HG02798 (cell line): ENCODE measurements at regions not wholly inside any gene's neighbourhood (a gene's known extent, or its start where the extent isn't known, plus 50 kb on each side); places are given as distances from the start of the nearest gene placed in this dataset.
A peak's percentile ranks its signal among the peaks of the same experiment; 100 is the strongest.

Experiments used
- ATAC-seq: cut with Tn5 transposase; IDR thresholded peaks from one replicate; pipeline ENCODE4 v1.9.1; 2021; ENCODE audit warnings: mild to moderate bottlenecking; ENCODE audit not compliant: unreplicated experiment, poor library complexity

DNA sequence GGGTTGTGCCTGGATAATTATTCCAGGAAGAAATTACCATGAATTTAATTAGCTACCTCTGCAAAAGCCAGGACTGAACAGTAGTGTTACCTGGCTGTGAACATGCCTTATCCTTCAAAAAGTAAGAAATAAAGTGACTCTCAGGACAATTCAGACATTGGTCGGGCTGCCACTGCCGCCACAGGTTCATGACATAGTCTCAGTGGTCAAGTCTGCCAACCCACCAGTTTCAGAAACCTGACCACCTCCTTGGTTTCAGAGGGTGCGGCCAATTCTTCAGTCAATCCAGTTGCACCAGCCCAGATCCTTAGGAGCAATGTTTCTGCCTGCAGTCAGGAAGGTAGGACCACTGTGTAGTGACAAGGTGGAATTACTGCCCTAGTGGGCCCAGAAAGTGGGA lies 593.1 kb upstream of the DAB2 start:
- no peak for ATAC-seq

- ATAC-seq, result no peak
Measured at GRCh38 chr5:40017135-40017534, 592.4 kb upstream of the DAB2 start.

DNA sequence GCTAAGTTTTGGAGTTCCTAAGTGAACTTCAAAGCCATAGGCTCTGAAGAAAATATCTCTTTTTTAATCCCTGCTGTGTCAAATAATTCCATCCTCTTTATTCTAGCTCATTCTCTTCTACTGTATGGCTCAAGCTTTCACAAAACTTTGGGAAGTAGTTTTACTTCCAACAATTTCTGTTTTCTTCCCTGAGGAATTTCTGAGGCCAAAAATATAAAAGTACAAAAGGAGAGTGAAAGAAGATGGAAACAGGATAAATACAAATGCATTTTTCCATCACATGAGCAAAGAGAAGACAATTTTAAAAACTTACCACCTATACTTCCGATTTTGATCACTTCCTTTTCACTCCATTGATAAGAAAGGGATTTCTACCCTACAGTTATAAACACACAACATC lies 585.7 kb upstream of the DAB2 start:
- no peak for ATAC-seq

GRCh38 chr5:40006260-40006659 lies 581.5 kb upstream of the DAB2 start:
- no peak for ATAC-seq

GRCh38 chr5:40001796-40002195 lies 577.0 kb upstream of the DAB2 start:
- ATAC-seq, result no peak

GRCh38 chr5:39998518-39998917 lies 573.7 kb upstream of the DAB2 start:
- ATAC-seq, result no peak

GRCh38 chr5:39995990-39996389 lies 571.2 kb upstream of the DAB2 start:
- no peak for ATAC-seq

DNA sequence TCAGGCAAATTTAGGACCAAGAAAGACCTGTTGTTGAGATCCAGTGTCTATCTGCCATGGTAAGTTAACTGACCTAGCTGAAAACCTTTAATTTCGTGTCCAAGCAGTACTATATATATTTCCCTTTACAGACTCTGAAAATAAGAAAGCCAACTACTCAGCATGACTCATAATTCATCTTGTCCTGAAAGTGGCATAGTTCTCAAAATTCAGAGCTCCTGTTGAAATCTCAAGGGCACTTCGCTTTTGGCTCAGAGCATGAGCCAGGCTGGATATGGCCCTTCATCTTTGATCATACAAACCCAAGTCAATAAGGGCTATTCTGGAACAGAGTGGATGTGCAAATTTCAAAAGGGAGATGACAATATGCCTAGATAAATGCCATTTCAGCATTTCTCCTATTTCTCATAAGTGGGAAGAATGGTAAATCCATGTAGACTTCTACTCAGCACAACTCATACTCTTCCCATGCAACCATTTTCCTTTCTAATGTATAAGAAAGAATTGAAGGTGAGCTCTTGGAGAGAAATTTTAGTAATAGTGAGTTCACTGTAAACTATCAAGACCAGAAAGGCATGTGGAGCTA lies 567.9 kb upstream of the DAB2 start:
- ATAC-seq, result no peak

DNA sequence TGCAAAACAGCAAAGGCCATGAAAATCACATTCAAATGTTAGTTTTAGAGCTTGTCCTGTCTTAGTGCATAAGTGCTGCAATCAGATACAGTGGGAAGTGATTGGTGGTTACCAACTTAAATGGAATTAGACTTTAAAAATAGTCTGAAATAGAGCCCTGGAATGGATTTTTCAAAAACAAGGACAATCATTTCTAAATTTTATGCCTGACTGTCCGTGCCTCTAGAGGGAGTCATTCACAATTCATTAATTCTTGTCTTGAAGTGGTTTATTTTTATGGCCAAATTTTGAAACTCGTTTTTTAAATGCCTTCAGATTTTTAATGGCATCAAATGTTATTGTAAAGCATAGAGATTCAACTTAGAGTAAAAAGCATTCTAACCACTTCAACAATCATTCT lies 561.8 kb upstream of the DAB2 start:
- no peak for ATAC-seq

DNA sequence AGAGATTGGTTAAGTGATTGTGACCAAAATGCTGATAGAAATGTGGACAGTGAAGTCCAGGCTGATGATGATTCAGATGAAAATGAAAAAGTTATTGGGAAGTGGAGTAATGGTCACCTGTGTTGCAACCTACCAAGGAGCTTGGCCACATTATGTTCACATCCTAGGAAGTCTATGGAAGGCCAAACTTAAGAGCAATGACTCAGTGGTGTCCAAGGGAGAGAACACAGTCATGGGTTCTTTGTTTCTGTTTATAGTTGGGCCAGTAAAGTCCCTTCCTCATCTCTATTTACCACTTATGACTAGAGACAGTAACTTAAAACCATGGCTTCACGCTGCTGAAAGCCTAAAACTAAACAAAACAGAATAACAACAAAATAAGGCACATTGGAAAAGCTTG lies 555.3 kb upstream of the DAB2 start:
- no peak for ATAC-seq

DNA sequence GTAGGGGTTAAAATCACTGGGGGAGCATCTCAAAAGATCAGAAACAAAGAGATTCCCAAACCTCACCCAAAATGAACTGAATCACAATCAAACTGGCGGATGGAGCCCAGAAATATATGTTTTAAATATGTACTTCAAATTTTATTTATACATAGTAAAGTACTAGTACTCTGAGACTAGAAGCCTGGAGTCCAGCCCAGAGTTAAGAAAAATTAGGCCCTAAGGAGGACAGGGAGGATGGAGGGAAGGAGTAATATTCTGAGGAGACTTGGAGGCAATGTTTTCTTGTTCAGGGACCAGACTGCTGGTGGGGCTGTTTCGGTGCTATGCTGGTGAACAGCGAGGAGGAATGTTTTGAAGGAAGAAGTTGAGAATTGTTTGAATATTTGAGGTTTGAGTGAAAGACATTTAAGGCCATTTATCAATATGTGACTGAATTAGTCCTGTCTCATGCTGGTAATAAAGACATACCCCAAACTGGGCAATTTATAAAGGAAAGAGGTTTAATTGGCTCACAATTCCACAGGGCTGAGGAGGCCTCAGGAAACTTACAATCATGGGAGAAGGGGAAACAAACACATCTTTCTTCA lies 552.4 kb upstream of the DAB2 start:
- no peak for ATAC-seq

DNA sequence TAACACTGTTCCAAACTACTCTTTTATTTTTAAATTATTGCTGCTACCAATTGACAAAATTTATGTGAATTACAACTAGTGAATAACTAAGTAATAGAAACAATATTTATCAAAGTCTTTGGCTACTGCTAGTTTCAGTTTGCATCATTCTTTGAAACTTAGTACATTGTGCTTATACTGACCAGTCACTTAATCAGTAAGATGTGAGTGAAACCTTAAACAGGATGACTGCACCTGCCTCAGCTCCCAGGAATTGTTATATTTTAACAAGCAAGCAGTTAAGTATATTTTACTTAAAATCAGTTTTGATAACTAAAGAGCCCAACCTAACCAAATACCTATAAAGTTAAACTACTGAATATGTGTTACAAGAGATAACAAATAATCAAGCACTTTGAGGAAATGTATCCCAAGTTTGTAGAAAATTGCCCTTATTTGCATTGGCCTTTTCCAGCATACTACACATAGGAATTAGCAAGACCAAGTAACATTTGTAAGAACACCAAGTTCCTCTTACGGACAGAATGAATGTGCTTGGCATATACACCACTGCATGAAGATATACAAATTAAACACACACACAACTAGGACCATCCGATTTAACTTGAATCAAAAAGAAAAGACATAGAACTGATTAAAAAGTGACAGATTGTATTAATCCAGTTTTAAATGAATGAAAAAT lies 545.5 kb upstream of the DAB2 start:
- ATAC-seq, result no peak

DNA sequence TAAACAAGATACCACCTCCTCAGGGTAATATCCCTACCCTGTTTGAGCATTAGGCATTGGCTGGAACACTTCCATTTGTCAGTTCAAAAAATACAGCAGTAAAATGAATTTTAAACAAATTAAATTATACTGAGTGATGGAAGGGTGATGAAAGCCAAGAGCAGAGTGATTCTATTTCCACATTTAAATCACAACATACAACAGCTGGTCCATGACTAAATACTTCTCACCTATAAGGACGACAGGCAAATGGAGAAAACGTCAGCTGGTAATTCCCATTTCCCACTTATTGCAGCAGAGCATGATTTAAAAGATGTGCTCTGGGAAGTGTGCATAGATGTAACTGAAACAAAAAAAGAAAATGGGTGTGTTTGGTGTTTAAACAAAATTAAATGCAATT lies 543.6 kb upstream of the DAB2 start:
- ATAC-seq, result no peak

- ATAC-seq, result no peak
Measured at GRCh38 chr5:39955156-39955555, 530.4 kb upstream of the DAB2 start.

- no peak for ATAC-seq
Measured at GRCh38 chr5:39951070-39951469, 526.3 kb upstream of the DAB2 start.

DNA sequence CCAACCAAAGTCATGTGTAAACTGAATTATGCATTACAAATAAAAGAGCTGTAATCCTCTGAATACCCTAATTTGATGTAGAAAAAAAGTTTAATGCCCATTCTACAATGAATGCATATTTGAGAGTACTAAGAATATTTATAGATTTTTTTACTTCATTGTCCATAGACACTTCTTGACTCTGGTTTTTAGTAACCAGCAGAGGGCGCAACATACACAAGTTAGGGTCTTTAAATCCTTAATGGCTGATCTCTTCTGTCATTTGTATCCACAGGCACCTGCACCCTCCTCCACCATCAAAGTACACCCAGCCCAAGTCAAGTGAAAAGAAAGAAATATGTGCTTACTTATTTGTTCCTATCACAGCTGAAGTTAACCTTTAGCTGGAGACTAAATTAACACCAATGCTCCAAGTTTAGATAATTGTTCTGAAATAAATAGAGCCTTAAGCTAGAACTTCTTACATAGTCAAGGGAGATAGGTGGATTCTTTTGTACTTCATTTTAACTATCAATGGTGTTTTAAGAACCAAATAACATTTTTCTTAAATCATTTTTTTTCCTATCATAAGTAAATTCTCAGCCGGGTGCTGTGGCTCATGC lies 524.2 kb upstream of the DAB2 start:
- peak; percentile 90 for ATAC-seq

DNA sequence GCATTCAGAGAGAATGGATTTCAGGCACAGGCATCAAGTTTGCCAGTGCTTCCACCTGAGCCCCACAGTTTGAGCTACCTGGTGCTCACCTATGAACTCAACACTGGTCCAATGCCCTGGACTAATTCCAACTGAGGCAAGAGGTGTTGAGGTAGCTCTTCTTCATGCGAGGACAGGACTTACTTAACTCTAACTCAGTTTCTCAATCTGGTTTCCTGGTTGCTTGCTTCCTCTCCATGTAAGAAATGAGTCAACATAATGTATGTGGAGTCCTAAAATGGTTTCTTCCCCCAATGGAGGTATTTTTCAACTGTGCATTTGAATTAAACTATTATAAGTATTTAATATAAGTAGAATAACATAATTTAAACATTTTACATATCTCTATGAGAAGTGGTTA lies 523.6 kb upstream of the DAB2 start:
- no peak for ATAC-seq

GRCh38 chr5:39947657-39948056 lies 522.9 kb upstream of the DAB2 start:
- no peak for ATAC-seq

DNA sequence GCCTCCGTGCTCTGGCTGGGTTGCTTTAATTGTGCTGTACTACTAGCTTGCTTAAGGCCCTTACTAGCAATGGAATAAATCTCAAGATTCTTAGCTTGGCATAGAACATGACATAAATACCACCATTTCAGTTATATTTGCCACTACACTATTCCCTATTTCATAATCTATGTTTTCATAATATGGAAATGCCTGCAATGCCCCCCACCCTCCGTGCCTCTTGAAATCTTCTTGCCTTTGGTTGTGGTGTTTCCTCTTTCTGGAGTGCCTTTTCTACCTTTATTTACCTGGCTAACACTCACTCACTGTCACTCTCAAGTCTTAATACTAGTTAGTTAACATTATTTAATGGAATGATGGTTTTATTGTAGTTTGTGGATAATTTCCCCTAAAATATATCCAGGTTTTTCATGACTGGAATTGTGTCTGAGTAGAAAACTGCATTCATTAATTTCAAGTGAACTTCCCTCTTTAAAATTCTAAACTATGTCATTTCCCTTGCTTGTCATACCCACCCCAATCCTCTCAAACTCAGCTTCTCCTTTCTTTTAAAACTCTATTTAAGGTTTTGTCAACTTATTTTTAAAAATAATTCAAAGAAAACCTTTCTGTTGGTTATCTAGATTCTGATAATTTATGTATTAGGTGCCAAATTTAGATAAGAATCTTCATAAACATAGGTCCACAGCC lies 521.7 kb upstream of the DAB2 start:
- no peak for ATAC-seq

DNA sequence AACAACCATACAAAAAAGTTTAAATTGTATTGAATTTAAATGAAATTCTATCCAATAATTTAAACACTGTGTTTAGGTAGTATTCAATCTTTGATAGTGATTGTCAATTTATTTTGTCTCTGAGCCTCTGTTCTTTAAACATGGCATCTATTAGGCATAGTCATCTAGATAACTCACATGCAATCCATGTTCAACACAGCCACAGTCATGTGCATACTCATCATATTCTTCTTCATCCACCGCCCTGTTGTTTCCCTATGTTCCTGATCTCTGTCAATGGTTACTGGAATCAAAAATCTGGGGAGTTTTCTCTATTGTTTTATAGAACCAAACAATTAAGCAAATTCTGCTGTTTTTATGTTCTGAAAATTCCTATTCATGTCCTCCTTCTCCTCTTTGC lies 521.1 kb upstream of the DAB2 start:
- no peak for ATAC-seq

- ATAC-seq, result no peak
Measured at GRCh38 chr5:39943811-39944210, 519.0 kb upstream of the DAB2 start.
